Activated T-helper 1 cell treated with anti-CD3 and anti-CD28 coated beads, Interleukin-2, amount 50 U/mL, for 16 hours (primary cell): ENCODE measurements at regions not wholly inside any gene's neighbourhood (a gene's known extent, or its start where the extent isn't known, plus 50 kb on each side); places are given as distances from the start of the nearest gene placed in this dataset.
"Not testable (repeated sequence)": the region's sequence is repeated elsewhere in the genome, so short reads cannot be mapped to it uniquely, and the experiment has no call there.

ENCODE experiments used
- DNase-seq, 2 donors: peaks; one replicate each; pipeline ENCODE4 v3.0.0-alpha.2; 2020; ENCODE audit warnings: low read depth in 1 of 2, low spot score in 1 of 2

DNA sequence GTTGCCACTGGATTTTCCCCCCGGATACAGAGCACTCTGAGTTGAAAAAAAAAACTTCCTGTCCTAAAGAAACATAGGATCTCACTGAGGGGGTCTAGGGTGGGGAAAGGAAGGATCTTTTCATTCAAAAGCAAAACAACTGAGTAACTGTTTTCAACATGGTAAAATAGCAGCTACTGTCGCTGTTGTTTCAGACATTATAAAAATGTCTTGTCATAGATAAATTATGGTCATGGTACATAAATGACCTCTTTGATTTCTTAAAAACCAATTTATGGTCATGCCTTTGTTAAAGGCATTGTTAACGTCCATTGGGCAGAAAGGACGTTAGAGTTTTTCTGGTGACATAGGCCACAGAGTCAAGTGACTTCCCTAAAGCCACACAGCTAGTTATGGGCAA lies 180.4 kb upstream of the DTNBP1 start:
- no peak for DNase-seq

DNA sequence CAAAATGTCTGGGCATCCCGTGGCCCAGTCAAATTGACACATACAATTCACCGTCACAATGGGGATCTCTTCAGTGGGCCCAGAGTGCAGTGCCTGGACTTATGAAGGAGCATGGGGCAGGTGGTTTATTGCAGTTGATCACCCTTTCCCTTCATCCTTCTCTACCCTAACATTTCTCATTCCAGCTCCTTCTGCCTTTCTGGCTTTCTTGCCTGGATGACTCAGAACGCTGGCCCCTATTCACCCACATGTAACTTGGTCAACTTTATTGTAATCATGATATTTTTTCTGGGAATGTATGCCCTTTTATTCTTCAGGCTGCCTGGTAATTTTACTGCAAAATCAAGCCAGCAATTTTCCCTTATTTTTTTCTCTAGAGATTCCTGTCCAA lies 179.9 kb upstream of the DTNBP1 start:
- DNase-seq: no peak

DNA sequence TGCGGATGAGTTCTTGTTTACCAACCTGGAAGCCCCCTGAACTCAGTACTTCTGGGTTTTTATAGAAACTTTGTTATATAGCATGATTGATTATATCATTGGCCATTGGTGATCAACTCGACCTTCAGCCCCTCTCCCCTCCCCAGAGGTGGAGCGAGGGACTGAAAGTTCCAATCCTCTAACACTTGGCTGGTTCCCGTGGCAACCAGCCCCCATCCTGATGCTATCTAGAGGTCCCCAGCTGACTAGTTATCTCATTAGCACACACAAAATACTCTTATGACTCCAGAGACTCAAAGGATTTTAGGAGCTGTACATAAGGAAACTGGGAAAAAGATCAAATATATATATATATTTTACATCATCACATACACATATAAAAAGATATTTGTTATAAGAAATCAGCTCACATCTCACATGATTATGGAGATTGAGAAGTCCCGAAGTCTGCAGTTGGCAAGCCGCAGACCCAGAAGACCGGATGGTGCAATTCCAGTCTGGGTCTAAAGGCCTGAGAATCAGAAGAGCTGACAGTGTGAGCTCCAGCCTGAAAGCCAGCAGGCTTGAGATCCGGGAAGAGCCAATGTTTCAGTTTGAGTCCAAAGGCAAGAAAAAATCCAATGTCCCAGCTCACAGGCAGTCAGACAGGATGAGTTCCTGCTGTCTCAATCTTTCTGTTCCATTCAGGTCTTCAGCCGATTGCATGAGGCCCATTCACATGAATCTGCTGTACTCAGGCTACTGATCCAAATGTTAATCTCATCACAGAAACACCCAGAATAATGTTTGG lies 179.3 kb upstream of the DTNBP1 start:
- DNase-seq: no peak

DNA sequence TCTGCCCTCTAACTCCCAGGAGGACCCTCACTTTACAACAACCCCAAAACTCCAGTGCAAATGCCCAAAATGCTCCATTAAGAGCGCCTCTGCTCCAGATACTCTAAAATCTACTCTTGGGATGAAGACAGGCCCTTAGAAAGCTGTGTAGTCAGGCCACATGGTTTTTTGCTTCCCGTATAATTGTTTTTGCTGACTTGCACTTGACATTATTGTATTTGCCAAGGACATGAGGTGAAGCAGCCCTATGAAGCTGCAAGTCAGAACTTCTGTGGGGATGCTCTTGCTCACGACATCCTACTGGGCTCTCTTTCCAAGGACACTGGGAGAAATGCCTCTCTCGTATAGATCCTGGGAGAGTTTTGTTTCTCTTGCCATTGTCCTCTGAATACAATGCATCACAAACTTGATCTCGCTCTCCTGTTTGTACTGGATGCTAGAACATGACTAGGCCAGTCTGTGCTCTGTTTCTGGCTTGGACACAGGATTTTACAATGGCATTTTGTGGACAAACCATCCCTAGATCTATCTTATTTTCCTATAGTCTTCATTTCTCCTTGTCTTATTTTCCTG lies 177.2 kb upstream of the DTNBP1 start:
- DNase-seq: no peak

DNA sequence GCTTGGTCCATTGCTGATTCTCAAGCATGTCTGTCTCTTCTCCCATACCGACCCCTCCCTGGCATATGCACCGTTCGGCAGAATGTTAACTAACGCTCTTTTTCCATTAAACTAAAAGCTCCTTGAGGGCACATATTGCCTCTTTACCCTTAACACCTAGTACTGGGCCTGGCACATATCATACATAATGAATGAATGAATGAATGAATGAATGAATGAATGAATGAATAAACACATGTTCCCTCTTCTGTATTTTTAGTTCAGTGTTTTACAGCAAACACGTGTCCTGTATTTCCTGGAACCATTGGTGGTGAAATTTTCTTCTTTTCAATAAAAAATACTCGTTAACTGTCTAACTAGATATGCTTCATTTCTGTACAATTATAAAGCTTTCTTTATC lies 174.4 kb upstream of the DTNBP1 start:
- no peak for DNase-seq

DNA sequence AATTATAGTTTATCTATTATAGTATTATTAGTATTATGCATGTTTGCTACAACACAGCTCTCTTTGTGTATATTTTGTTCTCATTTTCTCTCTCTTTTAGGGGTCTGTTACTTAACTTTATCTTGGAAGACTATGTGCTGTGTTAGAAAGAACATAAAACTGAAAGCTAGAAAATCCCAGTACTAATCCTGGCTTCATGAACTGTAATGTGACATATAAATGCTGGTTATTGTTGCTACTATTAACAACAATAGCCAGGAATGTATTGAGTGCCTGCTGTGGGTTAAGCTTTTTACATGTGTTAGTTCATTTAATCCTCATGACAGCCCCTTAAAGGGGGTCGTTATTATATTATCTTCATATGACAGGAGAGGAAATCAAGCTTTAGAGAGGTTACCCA lies 170.0 kb upstream of the DTNBP1 start:
- DNase-seq: no peak

DNA sequence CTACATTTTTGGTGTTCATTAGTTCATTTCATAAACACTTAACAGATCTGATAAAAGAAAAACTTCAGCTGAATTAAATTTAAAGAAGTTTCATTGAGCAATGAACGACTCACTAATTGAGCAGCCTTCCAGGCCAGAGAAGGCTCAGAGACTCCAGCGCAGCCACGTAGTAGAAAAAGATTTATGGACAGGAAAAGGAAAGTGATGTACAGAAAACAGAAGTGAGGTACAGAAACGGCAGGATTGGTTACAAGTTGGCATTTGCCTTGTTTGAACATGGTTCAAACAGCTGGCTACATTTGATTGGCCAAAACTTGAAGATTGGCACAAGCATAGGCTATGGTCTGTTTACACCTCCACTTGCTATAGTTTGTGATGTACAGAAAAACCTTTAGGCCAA lies 166.3 kb upstream of the DTNBP1 start:
- no peak for DNase-seq

DNA sequence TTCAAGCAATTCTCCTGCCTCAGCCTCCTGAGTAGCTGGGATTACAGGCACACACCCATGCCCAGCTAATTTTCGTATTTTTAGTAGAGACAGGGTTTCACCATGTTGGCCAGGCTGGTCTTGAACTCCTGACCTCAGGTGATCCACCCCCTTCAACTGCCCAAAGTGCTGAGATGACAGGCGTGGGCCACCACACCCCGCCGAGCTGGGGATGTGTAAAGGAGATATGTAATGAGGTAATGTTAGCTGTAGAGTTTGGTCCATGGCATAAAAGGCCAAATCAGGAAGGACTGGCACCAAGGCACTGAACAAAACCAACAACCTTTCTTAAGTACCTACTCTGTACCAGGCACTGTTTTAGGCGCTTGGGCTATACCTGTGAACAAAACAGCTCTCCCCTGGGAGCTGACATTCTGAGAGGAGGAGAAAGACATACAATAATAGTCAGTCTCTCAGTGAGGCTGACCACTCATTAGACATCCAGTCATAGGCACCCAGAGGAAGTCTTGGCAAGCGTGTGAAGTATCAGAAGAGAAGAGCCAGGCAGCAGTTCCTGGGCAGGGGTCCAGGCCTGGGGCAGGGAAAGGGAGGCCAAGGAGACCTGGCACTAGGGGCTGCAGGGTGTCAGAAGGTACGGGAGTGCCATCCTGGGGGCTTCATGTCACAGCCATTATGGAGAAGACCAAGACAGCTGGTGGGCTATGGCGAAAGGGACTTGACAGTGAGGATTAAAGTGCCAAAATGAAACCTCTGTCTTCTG lies 164.8 kb upstream of the DTNBP1 start:
- no peak for DNase-seq

DNA sequence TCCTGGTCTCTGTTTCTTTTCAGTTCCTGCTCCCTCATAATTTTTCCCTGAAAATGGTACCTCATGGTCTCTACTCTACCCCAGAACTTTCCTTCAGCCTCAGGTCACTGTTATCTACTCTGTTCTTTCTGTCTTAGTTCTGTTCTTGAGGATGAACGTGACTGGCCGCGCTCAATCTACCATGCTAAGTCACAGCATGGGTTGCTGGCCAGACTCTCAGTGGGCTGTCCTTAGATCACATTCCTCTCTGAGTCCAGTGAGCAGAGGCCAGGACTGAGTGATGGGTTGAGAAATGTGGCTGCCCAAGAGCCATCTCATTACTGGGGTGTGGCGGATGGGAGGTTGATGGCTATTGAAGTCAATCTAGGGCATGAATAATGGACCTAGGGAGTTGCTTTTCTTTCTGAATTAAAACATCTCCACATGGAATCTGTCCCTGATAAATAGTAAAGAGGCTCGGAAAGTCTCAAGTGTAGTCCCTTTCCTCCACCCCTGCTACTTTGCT lies 164.0 kb upstream of the DTNBP1 start:
- no peak for DNase-seq

DNA sequence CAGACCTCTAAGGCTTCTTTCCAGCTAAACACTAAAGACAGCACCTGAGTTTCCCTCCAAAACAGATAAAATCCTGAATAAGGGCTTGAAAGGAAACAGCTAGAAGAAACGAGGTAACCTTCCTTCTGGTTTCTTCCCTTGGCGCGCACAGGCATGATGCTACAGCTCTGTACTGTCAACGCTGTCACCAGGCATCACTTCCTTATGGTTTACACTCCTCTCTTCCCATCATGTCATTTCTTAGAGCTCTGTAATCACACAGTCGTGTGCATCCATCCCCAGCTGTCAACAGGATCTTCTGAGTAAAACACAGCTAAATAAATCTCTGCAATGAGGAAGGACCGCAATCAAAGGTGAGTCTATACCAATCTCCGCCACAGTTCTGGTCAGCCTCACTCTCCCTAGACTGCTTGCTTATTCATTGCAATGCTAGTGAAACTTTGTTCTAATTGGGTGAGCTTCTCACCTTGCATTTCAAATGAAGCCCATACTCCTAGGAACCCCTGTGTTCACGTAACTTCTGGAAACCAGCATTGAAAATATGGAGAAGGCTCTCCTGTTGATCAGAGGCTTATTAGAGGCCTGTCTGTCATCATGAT lies 162.6 kb upstream of the DTNBP1 start:
- no peak for DNase-seq

DNA sequence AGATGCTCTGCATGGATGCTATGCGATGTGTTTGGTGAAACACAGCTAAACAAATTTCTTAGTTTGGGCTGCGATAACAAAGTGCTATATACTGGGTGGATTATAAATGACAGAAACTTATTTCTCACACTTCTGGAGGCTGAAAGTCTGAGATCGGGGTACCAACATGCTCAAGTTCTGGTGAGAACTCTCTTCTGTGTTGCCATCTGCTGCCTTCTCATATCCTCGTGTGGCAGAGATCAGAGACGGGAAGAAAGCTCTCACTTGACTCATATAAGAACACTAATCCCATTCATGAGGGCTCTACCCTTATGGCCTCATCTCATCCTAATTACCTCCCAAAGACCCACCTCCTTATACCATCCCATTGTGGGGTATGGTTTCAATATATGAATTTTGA lies 162.0 kb upstream of the DTNBP1 start:
- no peak for DNase-seq

DNA sequence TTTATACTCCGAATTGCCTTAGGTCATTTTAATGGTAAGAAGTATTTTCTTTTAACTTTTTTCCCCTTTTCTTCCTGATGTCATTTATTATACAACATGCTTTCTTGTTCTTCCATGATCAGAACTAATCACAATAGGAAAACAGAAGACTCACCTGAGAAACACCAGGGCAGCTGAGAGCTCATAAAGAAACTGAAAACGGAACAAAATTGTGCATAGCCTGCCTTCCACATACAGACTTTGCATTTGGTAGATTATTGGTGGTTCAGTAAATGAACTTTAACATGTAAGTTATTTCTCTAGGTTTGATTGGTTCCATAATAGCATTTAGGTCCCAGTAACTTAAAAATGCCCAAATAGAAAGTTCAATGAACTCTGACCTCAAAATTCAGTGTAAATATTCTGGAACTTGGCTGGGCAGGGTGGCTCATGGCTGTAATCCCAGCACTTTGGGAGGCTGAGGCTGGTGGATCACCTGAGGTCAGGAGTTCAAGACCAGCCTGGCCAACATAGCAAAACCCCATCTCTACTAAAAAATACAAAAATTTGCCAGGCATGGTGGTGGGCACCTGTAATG lies 161.1 kb upstream of the DTNBP1 start:
- DNase-seq: no peak

DNA sequence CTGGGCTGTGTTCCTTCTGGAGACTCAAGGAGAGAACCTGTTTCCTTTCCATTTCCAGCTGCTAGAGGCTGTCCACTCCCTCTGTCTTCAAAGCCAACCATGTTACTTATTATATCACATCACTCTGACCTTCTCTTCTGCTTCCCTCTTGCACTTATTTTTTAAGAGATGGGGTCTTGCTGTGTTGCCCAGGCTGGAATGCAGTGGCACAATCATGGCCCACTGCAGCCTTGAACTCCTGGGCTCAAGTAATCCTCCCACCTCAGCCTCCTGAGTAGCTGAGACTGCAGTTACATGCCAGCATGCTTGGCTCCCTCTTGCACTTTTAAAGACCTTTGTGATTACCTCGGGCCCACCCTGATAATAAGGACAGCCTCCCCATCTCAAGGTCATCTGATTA lies 160.0 kb upstream of the DTNBP1 start:
- DNase-seq: no peak

DNA sequence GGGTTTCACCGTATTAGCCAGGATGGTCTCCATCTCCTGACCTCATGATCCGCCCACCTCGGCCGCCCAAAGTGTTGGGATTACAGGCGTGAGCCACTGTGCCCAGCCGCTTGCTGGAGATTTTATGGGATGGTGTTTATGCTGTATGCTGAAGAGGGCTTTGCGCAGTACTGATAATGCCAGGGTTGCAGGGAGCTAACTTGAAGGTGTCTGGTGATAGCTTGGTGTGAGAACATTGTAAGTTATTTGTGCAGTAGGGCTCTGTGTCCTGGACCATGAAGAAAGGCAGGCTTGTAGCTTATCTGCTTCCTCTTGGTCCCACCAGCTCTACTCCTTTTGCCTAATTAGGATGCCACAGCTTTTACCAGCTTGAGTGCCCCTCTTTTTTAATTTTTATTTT lies 157.0 kb upstream of the DTNBP1 start:
- DNase-seq: no peak

DNA sequence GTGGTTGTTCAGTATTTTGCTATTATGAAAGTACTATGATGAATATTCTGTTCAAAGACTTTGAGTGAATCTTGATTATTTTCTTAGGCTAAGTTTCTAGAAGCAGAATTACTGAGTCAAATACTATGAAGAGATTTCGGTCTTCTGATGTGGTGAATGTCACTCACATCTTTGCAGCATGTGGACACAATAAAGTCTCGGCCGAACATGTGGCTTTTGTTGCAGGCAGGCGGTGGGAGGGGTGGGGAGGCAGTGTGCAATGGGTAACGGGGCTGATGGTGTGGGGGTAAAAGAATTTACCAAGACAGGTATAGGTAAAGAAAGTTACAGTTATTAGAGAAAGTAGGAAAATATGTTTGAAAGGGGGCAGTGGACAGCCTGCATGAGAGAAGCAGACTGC lies 156.4 kb upstream of the DTNBP1 start:
- DNase-seq: no peak

DNA sequence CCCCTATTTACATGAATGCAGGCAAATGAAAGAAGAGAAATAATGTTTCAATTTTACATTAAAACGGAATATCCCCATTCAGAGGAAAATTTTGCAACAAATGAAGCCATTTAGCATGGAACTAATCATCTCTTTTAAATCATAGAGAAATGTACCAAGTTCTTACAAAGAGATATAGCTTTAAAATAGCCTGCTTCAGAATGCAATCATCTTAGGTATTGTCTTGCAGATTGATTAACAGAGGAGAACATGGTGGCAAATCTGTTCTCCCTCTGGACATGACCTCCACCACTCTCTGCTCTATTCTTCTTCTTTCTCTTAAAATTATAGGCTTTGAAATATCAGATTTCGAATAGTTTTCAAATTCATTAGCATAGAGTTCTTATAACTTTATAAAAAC lies 155.7 kb upstream of the DTNBP1 start:
- no peak for DNase-seq

DNA sequence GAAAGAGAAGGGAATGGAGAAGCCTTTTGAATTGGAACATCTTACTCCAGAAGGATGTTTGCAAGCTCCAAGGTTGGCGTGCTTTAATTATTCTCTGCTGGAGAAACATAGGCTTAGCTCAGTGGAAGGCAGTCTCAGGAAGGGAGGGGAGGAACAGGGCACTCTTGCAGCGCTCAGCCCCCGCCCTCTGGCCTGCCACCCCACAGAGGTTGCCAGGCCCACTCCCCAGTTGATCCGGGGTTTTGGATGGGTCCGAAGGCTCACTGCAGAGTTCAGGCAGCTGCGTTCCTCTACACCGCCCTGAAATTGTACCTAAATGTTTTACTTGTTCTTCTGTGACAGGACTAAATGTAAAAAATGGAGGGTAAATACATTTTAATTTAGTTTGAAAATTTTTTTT lies 155.2 kb upstream of the DTNBP1 start:
- no peak for DNase-seq

DNA sequence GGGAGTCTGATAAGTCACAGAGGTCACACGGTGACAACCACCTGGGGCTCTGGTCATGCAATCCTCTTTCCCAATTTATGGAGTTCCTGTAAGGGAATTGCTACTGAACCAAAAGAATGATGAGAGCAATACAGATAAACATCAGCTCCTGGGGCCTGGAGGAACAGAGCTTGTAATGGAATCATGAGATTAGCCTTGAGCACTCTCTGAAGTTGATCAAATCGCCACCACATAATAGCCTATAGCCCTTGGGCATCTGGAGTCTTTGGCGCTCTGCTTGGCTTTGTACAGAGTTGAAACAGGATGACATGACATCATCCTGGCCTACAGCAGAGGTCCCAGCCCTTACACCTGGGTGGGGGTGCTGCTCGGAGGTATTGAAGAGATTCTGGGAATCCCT lies 154.3 kb upstream of the DTNBP1 start:
- DNase-seq: no peak

DNA sequence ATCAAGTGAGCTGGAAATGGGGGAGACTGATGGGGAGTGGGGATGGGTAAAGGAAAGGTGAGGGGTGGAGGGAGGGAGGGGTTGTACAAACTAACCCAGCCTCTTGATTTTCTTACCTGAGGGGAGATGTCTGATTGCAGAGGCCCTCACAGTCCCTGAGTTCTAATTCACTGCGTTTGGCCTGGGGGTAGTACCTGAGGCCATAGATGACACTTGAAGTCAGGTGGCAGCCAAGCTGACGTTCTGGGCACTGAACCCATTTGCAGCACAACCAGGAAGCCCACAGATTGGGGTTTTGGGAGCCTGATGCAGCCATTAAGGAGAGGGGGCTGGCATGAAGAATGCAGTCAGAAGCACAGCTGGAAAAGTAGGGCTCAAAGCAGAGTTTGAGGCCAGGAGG lies 153.8 kb upstream of the DTNBP1 start:
- DNase-seq: no peak

DNA sequence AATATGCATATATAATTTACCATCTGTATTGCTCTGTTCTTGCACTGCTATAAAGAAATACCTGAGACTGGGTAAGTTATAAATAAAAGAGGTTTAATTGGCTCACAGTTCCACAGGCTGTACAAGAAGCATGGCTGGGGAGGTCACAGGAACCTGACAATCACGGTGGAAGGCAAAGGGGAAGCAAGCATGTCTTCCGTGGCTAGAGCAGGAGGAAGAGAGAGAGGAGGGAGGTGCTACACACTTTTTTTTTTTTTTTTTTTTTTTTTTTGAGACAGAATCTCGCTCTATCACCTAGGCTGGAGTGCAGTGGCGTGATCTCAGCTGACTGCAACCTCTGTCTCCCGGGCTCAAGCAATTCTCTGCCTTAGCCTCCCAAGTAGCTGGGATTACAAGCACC lies 150.9 kb upstream of the DTNBP1 start:
- DNase-seq: not testable (repeated sequence)

DNA sequence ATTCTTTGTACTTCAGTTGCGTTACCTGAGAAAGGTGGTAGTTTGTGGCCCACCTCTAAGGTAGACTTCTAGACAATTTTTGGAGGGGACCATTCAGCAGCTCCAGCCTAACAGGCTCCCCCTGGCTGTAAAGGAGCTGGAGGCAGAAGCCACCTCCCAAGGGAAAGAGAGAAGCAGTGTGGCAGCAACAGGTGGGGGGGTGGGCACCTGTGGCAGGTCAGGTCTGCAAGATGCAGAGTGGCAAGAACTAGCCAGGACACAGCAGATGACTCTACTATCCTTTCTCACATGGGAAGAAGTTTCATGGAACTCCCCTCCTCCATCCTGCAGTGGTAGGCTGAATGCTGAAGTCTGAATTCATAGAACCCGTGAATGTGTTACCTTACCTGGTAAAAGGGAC lies 148.3 kb upstream of the DTNBP1 start:
- DNase-seq: no peak

DNA sequence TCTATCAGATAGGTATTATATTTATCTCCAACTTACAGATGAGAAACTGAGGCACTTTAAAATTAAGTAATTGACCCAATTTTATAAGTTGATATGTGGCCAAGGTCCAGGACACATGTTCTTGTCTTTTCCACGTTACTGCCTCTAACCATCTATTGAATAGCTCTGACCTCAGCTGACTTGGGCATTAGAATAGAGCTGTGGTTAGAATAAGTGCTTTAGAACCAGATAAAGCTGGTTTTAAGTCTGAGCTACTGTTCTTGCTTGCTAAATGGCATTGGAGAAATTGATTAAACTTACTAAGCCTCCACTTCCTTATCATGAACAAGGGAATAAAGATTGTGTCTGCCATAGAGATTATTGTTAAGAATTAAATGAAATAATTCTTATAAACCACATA lies 147.8 kb upstream of the DTNBP1 start:
- DNase-seq: no peak
